GM18867 (cell line): ENCODE measurements at regions not wholly inside any gene's neighbourhood (a gene's known extent, or its start where the extent isn't known, plus 50 kb on each side); places are given as distances from the start of the nearest gene placed in this dataset.
"Not testable (repeated sequence)": the region's sequence is repeated elsewhere in the genome, so short reads cannot be mapped to it uniquely, and the experiment has no call there.

Source experiments
- ATAC-seq: cut with Tn5 transposase; IDR thresholded peaks from one replicate; pipeline ENCODE4 v1.9.1; 2021; ENCODE audit warnings: mild to moderate bottlenecking, moderate library complexity; ENCODE audit not compliant: unreplicated experiment

- not testable (repeated sequence) for ATAC-seq
Measured at GRCh38 chr14:106349678-106350457, 823.5 kb downstream of the TMEM121 start.

DNA sequence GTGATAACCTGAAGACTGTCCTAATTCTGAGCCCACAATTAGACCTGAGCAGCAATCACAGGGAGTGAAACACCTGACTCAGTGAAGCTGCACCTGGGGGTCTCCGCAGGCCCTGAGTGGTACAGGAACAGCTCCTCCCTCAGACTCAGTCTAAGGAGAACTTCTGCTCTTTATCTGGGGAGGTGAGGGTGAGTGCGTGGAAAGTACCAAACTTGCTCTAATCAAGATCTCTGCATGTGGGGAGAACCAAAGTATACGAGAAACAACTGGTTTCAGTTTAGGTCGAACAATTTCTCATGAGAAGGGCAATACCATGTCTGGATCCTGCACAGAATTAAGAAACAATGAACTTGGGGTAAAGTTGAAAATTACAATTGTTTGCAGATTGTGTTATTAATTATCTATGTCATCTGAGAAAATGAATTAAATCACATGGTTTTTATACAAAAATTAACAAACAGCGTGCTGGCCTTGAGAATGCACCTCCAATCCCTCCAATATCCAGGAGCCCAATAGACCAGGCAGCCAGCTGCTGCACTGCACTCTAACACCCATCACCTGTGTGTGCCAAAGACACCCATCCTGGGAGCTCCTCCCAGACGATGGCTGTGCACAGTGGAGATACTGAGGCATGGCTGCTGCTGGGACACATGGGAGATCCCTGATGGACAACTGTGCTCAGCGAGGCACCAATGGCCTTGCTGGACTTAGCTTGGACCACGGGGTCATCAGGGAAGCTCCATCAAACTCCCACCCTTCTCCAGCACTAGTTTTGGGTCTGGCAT, 828.8 kb downstream of the TMEM121 start:
- ATAC-seq, result not testable (repeated sequence)

DNA sequence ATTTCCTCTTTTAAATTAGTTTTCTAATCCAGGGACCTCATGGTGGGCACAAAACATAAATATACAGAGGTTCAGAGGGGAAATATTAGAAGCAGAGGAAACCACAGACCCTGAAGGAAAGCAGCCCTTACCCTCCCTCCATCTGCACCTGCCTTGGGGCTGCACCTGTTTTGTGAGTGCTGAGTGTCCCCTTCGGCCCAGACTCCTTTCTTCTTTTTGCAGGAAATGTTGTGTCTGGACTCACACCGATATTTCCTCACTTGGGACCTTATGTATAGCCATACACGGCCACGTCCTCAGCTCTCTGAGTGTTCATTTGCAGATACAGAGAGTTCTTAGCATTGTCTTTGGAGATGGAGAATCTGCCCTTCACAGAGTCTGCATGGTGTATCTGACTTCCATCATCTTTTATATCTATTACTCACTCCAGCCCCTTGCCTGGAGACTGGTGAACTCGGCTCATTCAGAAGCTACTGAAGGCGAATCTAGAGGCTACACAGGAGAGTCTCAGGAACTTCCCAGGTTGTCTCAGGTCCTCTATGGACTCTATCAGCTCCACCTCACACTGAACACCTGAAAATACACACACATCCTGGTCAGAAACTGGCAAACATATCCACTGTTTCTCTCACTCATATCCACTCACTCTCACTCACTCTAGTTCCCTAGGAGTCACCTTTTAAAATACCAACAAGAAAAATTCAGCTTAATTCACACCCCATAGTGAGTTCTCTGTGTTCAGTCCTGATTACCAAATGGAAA, 829.7 kb downstream of the TMEM121 start:
- ATAC-seq, result not testable (repeated sequence)

- not testable (repeated sequence) for ATAC-seq
Measured at GRCh38 chr14:106356643-106356930, 830.2 kb downstream of the TMEM121 start.

GRCh38 chr14:106359157-106359887, 832.9 kb downstream of the TMEM121 start:
- ATAC-seq, result not testable (repeated sequence)

DNA sequence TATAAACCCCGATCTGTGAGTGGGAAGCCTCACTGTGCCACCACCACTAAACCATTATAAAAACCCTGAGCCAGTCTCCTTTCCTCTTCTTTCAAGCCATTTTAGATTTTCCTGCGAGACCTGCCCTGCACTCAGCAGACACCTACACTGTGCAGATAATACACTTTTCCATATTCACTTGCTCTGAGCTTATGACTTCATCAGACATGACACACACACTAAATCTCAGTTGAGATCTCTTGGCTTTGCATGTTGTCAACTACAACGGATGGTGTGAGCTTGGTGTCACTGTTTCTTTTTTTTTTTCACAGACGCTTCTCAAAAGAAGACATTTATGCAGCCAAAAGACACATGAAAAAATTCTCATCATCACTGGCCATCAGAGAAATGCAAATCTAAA, 839.0 kb downstream of the TMEM121 start:
- not testable (repeated sequence) for ATAC-seq

DNA sequence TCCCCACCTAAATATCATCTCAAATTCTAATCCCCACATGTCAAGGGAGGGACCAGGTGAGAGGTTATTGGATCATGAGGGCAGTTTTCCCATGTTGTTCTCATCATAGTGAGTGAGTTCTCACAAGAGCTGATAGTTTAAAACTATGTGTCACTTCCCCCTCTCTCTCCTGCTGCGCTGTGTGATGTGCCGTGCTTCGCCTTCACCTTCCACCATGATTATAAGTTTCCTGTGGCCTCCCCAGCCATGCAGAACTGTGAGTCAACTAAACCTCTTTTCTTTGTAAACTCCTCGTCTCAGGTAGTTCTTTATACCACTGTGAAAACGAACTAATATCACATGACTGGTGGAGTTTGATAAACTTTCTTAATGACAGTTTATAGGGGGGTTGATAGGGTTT, 839.5 kb downstream of the TMEM121 start:
- ATAC-seq, result not testable (repeated sequence)

- not testable (repeated sequence) for ATAC-seq
Measured at GRCh38 chr14:106366971-106367370, 840.6 kb downstream of the TMEM121 start.

DNA sequence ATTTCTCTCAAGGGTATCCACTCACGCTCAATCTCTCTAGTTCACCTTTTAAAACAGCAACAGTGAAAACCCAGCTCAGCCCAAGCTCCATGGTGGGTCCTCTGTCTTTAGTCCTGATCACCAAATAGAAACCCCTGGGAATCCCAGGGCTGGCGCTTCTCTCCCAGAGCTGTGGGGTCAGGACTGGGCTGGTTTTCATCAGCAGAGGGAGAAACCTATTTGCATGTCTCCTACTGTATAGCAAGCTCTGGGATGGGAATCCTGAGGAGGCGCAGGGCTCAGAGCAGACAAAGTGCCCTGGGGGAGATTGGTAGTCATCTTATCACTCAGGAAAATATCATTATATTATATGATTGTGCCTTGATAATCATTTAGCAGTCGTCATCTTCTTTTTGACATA, 843.1 kb downstream of the TMEM121 start:
- ATAC-seq, result not testable (repeated sequence)

- ATAC-seq, result no peak
Measured at GRCh38 chr14:106372870-106373652, 846.7 kb downstream of the TMEM121 start.

GRCh38 chr14:106373653-106374110, 847.3 kb downstream of the TMEM121 start:
- not testable (repeated sequence) for ATAC-seq

- ATAC-seq, result no peak
Measured at GRCh38 chr14:106377432-106377831, 851.0 kb downstream of the TMEM121 start.

DNA sequence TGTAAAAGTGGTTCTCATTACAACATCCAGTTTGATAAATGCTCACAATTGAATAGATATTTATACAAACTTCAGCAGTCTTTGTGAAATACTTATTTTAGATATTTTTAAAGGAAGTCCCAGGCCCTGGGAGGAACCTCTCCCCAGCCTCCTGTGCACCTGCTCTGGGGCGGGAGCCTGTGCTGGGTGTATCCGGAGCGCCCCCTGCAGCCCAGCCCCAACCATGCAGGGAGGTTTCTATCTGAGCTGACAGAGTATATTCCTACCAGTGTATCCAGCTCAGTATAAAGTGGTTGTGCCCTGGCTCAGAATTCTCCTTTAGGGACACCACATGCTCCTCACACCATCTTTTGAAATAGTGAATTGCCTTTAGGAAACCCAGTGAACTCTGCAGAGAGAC, 851.8 kb downstream of the TMEM121 start:
- no peak for ATAC-seq

DNA sequence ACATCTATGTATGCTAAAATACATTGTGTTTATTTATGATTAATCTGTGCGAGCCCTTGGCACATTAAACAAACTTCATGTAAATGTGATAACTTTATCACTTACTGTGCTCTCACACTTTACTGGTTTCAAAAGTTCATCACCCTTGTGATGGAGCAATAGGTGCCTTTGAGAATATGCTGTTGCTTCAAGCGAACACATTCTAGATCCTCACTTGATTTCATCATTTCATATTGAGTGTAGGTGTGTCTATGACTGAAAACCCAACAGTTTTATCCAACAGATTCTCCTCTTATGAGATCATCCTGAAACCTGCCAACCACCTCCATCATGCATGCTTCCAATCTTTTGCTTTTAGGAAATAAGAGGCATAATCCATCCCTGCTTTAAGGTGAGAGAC, 854.4 kb downstream of the TMEM121 start:
- no peak for ATAC-seq

DNA sequence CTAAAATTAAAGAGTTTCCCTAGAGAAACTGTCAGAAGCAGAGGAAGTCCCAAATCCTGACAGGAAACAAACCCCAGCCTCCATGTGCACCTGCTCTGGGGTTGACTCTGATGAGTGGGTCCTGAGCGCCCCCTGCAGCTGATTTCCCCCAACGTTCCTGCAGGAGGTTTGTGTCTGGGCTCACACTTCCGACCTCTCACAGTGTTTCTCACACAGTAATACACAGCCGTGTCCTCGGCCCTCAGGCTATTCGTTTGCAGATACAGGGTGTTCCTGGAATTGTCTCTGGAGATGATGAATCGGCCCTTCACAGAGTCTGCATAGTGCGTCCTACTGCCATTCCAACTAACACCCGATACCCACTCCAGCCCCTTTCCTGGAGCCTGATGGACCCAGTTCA, 862.8 kb downstream of the TMEM121 start:
- not testable (repeated sequence) for ATAC-seq

DNA sequence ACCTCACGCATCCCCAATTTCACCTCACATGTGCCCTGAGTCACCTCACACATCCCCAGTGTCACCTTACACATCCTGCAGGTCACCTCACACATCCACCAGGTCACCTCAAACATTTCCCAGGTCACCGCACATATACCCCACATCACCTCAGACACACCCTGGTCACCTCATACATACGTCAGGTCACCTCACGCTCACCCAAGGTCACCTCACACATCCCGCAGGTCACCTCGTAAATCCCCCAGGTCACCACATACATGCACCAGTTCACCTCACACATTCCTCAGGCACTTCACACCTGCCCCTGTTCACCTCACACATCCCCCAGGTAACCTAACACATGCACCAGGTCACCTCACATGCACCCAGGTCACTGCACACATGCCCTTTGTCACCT, 864.0 kb downstream of the TMEM121 start:
- no peak for ATAC-seq

DNA sequence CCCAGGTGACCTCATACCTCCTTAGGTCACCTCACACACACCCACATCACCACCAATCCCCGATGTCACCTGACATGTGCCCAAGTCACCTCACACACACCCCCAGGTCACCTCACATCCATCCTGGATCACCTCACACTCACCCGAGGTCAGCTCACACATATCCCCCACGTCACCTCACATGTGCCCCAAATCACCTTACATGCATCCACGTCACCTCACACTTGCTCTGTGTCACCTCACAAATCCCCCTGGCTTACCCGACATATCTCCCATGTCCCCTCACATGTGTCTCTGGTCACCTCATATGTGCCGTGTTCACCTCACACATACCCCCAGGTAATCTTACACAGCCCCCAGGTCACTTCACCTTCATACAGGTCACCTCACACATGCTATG, 864.6 kb downstream of the TMEM121 start:
- no peak for ATAC-seq

DNA sequence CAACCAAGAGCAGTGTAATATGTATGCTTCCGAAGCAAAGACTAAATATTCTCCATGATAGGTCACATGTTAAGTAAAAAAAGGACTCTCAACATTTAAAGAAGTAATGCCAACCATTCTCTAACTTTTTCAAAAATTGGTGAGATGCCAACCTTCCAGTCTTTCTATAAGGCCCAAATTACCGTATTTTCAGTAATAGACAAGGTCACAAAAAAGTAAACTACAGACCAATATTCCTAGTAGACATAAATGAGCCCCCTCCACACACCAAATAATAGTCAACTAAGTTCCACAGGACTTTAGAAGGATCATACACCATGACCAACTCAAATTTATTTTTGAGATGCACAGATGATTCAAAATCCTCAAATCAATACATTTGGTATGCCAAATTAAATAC, 867.4 kb downstream of the TMEM121 start:
- ATAC-seq, result no peak

DNA sequence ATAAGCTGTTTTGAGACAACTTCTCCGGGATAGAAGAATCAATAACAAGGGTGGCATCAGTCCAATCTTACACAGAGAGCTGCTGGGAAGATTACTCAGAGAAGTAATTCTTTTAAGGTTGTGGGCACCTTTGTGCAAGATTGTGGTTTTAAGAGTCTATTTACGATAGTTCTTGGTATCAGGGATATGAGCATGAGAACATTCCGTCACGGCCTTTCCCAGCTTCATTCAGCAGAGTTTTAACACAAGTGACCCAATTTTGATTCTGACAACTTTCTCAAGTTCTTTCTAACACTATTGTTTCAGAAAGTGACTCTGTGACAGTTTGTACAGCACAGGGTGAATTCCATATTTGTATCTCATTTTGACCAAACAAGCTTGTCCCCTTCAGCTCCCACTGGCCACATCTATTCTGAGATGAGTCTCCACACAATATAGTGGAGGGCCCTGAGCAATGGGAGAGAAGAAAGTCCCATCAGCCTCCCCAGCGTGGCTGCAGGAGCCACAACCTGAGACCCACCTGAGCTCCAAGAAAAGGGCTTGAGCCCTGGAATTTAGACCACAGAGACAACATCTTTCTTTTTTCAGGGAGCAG, 869.2 kb downstream of the TMEM121 start:
- no peak for ATAC-seq

GRCh38 chr14:106396999-106397398, 870.6 kb downstream of the TMEM121 start:
- no peak for ATAC-seq
